ENCODE measurements at regions not wholly inside any gene's neighbourhood (a gene's known extent, or its start where the extent isn't known, plus 50 kb on each side); places are given as distances from the start of the nearest gene placed in this dataset.

DNA sequence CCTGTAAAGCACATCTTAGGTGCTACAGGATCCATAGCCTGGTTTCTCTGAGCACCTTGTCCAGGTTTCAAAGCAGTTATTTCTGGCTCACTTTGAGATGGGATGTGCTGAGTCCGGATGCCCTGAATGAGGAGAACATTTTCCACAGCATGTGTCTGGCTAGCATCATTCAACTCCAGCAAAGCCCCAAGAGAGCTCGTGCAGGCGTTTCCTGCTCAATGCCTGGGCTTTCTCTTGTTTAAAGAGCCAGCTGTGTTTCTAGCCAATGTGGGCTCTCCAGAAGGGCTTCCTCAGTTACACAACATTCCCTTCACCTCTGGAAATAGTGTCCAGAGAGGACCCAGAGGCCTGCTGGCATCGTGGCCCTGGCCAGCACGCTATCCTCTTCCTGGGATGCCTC, 411.7 kb downstream of the DMAC1 start:
- DNase-seq: no peak

DNA sequence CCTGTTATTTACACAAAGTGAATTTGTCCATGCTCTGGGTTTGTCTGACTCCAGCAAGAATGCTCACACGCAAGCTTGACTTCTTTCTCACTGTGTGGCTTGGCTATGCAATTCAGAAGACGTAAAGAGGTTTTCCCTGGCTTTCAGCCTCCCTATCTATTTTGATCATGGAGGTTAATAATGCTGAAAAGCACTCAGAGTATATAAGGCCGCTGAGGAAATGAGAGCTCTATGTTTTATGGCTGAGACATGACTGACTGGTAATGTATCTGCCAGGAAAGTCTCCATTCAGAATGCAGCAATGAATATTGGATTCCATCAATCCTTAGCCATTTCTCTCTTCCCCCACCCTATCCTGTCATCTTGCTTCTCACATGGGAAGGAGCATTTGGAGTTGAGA, 417.3 kb downstream of the DMAC1 start:
- no peak for DNase-seq

- DNase-seq: no peak
Observed at GRCh38 chr9:7377489-7377888, 422.1 kb downstream of the DMAC1 start.

GRCh38 chr9:7376833-7377232, 422.7 kb downstream of the DMAC1 start:
- DNase-seq: no peak

DNA sequence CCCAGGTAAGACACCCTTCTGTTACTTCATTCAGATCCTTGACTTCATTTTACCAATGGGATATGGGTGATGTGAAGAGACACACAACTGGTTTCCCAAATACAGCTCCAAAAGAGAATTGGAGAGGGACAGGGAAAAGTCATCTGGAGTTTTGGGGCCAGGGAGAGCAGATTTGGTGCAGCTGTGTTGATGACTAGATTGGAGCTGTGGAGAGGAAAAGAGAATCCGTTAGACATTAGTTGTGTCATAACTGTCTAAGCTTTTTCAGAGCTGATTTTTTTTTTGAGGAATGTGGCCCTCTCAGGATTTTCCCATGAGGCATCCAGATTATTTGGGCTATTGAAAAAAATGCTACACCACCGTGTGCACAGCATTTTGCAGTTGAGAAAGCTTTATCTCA, 423.4 kb downstream of the DMAC1 start:
- DNase-seq: no peak

GRCh38 chr9:7375013-7375511, 424.5 kb downstream of the DMAC1 start:
- DNase-seq: peak in 1 of 2 experiments; percentile 44

- no peak for DNase-seq
Observed at GRCh38 chr9:7370988-7371387, 428.6 kb downstream of the DMAC1 start.

DNA sequence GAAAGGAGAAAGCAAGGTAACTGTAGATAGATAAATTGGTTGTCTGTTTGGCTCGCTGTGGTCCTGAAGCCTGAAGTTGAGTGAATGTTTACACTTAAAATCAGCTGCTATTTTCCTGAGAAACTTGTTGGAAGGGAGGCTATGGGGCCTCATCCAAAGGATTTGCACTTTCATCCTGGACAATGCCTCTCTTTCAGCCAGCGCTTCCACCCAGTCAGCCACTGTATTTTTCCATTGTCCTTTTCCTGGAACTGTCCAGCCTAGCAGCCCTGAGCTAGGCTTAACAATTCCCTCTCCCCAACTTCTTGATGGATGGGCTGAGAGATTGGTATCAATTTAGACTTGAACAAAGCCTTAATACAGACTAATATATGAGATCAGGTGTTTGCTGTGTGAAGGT, 429.2 kb downstream of the DMAC1 start:
- DNase-seq: no peak

DNA sequence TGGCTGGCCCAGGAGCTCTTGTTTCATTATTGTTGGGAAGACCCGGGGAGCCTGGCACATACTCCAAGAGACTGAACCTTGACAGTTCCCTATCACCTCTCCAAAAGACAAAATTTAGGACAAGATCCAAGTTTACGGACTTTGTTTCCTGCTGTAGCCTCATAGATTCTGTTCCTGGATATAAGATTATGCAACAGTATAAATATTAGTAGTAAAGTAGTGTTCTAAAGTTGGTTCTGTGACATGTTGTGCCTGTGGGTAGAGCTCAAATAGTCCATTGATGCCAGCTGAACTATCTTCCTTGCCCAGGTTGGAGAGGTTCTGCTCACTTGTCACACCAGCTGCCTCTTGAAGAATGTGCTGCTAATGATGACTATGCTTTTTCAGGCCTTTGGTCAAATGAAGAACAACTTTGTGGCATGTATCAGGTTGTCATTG, 430.2 kb downstream of the DMAC1 start:
- no peak for DNase-seq

DNA sequence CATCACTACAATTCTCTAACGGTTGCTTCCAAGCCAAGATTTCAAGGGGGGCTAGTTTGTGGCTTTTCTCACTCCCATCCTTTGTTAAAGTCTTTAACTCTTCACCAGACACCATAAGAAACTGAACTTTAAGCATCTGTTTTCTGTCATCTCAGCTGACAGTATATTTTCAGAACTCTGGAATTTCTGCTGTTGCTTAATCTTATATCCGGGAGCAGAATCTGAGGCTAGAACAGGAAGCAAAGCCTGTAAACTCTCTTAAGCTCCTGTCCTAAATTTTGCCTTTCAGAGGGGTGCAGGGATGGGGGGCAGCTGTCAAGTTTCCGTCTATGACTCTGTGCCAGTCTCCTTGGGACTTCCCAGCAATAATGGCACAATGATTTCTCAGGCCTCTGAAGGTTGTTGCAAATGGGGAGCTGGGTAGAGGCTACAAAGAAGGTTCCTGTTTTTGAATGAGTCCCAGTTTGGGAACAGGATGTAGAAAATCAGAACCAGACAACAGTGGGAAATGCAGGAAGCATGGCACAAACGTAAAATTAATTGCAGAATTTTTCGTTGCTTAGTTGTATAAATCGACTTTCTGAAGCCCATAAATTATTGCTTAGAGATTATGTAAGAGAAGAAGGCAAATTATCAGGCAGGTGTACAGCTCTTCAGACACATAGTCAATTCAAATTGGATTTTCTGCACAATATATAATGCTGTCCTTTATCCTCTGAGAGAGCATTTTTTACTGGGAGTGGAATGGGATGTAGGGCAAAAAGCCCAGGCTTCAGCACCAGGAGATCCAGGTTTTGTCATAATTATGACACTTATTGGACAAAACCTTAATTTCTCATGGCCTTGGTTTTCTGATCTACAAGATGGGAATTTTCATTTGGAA, 430.9 kb downstream of the DMAC1 start:
- no peak for DNase-seq

GRCh38 chr9:7367726-7368125, 431.9 kb downstream of the DMAC1 start:
- DNase-seq: no peak

DNA sequence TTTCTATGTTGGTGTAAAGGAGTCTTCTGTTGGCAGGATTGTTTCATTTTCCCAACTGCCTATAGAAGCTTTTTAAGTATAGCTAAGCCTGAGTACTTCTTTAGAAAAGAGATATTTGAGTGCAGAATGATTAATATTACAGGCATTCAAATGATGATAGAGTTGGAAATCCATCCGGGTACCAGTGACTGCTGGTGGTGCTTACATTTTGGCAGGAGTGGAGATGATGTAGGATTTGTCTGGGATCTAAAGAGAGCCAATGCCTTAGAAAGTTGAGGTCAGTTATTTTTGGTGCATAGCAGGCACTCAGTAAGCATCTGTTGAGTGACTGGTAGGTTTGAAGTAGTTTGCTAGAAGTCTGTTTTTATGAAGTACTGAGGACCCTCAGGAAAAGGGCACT, 433.5 kb downstream of the DMAC1 start:
- DNase-seq: no peak

GRCh38 chr9:7363777-7364477, 435.7 kb downstream of the DMAC1 start:
- no peak for DNase-seq

DNA sequence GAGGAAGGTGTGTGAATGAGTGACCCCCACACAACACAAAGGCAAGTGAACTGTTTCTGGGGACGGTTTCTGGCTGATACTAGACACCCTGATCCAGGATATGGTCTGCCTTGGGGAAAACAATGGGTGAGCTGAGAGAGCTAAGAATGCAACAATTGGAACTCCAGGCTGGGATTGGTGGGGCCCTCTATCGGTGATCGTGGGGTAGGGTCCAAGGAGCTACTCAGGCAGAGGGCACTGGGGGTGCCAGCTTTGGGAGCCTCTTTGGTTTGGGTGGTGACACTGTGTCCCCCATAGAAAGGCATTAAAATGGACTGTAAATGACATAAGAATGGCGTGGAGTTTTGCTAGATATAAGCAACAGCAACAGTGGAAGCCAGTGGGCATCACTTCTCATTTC, 439.1 kb downstream of the DMAC1 start:
- DNase-seq: no peak

GRCh38 chr9:7358876-7359275, 440.7 kb downstream of the DMAC1 start:
- DNase-seq: no peak

DNA sequence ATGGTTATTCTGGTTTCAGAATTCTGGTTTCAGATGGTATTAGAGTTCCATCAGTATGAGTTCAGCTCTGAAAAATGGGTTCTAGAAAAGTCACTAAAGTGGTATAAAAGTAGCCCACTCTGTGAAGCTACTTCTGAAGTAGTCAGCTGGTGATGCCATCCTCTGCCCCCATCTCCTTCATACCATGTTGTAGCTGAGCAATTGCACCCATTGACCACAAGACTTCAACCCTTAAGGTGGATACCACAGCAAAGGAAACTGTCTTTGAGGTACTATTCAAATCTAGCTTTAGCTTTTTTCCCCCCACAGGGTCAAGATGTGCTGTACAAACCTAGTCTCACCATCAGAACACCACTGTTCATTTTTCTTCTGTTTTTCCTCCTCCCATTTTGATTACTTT, 444.9 kb downstream of the DMAC1 start:
- no peak for DNase-seq

DNA sequence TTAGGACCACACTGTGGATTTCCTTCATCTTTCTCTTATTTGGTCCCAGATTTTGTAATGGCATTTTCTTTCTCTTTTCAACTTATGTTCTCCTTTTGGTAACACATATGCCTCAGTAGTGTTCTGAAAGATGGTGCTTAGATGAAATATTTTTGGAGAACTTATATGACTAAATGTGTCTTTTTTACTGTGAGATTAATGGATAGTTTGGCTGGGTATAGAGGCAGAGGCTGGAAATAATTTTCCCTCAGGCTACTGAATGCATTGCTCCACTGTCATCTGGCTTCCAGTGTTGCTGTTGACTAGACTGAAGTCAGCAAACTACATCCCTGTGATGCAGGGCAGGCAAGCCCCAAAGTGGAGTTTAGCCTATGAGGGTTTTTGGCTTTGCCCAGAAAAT, 450.9 kb downstream of the DMAC1 start:
- no peak for DNase-seq

DNA sequence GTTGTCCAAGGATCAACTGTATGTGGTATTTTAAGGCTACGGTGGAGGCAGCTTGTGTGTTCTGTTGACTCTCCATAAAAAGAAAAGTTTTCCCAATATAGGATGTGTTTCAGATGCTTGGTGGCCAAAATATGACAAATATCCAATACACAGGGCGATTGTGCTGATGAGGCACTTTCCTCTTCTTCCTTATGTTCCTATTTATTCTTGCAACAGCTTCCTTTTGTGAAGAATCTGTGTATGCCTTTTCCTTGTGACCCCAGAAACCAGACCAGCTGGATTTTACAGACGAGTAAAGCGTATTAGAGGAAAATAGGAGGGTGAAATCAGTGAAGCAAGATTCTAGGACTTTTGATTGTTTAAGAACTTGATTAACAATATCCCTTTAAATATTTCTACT, 452.0 kb downstream of the DMAC1 start:
- no peak for DNase-seq

- DNase-seq: no peak
Observed at GRCh38 chr9:7346144-7346543, 453.4 kb downstream of the DMAC1 start.

GRCh38 chr9:7342736-7343135, 456.8 kb downstream of the DMAC1 start:
- no peak for DNase-seq

DNA sequence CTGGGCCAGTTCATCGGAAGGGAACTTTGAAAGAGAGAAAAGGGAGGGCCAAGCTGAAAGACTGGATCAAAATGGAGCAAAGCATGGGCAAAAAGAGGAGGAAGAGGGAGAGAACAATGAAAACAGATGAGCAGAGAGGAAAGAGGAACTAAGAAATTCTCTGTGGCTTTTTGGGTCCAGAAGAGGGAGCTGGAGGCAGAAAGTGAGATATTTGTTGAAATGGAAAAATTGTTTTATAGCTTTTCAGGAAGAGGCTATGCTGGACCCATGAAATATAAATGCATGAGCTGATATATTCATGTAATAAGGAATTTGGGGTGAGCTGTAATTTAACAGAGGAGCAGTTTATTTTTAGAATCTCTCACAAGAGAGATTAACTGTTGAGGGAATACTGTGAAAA, 457.3 kb downstream of the DMAC1 start:
- DNase-seq: no peak

DNA sequence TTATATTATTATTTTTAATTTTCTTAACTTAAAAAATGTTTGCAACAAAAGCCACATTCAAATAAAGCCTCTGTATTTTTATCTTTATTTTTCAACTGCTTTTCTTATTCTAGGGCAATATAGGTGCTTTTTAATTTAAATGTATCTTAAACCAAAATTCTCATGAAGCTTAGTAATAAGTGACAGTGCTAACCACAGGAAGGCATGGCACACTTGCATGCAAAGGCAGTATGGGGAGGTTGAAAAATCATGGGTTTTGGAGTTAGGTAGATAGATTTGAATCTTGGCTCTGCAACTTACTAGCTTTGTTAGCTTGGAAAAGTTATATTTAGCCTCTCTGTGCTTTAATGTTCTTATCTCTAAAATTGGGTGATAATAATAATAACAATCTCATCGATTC, 458.0 kb downstream of the DMAC1 start:
- DNase-seq: no peak

DNA sequence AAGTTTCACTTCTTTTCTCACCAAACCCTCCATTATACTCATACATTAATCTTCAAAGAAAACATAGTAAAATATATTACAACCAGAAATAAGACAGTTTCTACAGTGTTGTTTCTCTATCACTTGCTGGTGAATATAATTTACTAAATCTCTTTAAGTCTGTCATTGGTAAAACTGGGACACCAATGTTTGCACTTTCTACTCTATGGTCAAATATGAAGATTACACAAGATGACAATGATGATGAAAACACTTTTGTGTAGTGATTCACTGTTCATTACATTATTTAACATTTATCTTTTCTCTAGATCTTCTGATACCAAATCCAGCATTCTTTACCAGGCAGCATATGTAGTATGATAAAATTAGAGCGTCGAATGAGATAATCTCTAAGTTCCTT, 459.1 kb downstream of the DMAC1 start:
- no peak for DNase-seq

GRCh38 chr9:7338586-7339281, 460.8 kb downstream of the DMAC1 start:
- DNase-seq: no peak
